ENCODE measurements at regions not wholly inside any gene's neighbourhood (a gene's known extent, or its start where the extent isn't known, plus 50 kb on each side); places are given as distances from the start of the nearest gene placed in this dataset.

DNA sequence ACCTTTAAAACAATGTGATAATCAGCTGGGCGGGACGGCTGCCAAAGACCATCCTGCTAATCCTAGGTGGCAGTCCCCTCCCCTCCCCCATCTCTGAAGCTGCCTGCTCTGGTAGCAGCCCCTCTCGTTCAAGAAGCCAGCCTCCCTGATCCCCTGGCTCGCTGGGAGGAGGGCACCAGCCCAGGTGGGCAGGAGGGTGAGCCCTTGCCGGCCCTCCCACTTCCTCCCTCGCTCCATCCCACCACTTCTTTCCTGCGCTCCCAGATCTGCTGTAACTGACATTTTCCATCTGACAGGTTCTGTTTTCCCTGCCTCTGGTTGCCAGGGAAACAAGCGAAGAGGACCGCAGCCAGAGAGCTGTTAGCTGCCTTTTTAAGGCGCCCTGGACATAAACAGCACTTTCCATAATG lies 155.7 kb upstream of the TNRC6C start:
- no peak for TF ChIP-seq CTCF (conservative IDR thresholded peaks at IDR 0.05; ENCODE audit: low read depth, low read length)
- TF ChIP-seq EZH2 (IDR thresholded peaks at IDR 0.05; ENCODE audit: low read length, unreplicated experiment) = no peak
- no peak for TF ChIP-seq EZH2phosphoT487 (IDR thresholded peaks at IDR 0.05; ENCODE audit: borderline replicate concordance, low read length)

All from PC-3 (cell line).